ENCODE measurements at regions not wholly inside any gene's neighbourhood (a gene's known extent, or its start where the extent isn't known, plus 50 kb on each side); places are given as distances from the start of the nearest gene placed in this dataset.

DNA sequence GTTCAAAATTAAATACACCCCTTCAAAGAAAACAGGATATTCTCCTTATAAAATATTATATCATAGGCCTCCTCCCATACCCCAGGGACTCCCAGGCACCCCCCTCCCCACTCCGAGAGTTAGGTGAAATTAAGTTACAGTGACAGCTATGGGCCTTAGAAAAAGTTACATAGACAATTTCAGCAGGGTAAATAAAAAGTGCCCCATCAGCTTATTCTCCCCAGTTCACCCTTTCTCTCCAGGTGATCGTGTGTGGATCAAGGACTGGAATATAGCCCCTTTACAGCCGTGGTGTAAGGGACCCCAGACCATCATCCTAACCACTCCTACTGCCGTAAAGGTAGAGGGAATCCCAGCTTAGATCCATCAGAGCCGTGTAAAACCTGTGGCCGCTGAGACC lies 147.6 kb upstream of the FGF16 start:
- Histone ChIP-seq H3K4me3 (ENCODE audit: insufficient read depth in 1 of 2, low read depth in 1 of 2, low read length in 2 of 2) (no peak overlapping the region), H2BK12ac (ENCODE audit: low read length in 2 of 2) (no peak overlapping the region), H2AFZ (ENCODE audit: low read depth, low read length) (no peak overlapping the region), H3K4me2 (ENCODE audit: low read length, poor library complexity, severe bottlenecking) (no peak overlapping the region), H3K27me3 (ENCODE audit: control insufficient read depth in 1 of 2, insufficient read depth in 1 of 2, low read length in 2 of 2) (no peaks in the 10 kb centered on the region), H2BK120ac (ENCODE audit: low read depth, low read length) (no peak overlapping the region), H4K8ac (ENCODE audit: low read length) (no peak overlapping the region), H3K9me3 (ENCODE audit: control insufficient read depth, low read length) (peaks cover 7% of the 10 kb centered on the region), H3K4ac (ENCODE audit: low read depth in 1 of 2, low read length in 2 of 2) (no peak overlapping the region), H2BK5ac (ENCODE audit: low read depth, low read length, poor library complexity, severe bottlenecking) (no peak overlapping the region), H3K9ac (ENCODE audit: low read length) (no peak overlapping the region), H3K27ac (ENCODE audit: low read length, poor library complexity, severe bottlenecking) (no peak overlapping the region), H3K23ac (ENCODE audit: low read length in 2 of 2) (no peak overlapping the region), H3K36me3 (ENCODE audit: control insufficient read depth in 1 of 2, insufficient read depth in 2 of 2, low read depth in 1 of 2, low read length in 2 of 2) (no peaks in the 10 kb centered on the region), H3K14ac (ENCODE audit: low read length in 2 of 2) (no peak overlapping the region), H4K91ac (ENCODE audit: low read length) (no peak overlapping the region), H2AK5ac (ENCODE audit: low read length, severe bottlenecking) (no peak overlapping the region), H3K4me1 (ENCODE audit: control insufficient read depth, insufficient read depth, low read depth, low read length) (no peaks in the 10 kb centered on the region), H3K79me1 (replicated peaks; ENCODE audit: low read length, poor library complexity, severe bottlenecking) (no peaks in the 10 kb centered on the region), H3K18ac (ENCODE audit: low read depth in 1 of 2, low read length in 2 of 2) (no peak overlapping the region), H2BK15ac (ENCODE audit: low read depth, poor library complexity, severe bottlenecking) (no peak overlapping the region)
- no peak for DNase-seq
- 83% methylated on average over 4 of the region's 6 CpGs for WGBS

DNA sequence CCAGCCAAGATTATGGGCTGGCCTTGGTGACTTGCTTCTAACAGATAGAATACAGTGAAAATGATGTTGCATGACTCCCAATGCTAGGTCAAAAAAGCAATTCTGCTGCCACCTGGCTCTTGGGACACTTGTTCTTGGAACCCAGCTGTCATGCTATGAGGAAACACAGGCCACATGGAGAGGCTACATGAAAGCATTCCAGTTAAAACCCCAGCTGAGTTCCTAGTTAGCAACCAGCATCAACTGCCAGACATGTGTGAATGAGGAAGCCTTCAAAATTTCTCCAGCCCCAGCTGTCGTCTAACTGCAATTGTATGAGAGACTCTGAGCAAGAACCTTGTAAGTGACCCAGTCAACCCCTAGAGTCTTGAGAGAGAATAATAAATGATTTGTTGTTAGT lies 105.2 kb upstream of the FGF16 start:
- DNase-seq: no peak
- Histone ChIP-seq H2AFZ (ENCODE audit: low read depth, low read length) (no peak overlapping the region), H3K36me3 (ENCODE audit: control insufficient read depth in 1 of 2, insufficient read depth in 2 of 2, low read depth in 1 of 2, low read length in 2 of 2) (no peaks in the 10 kb centered on the region), H3K4me1 (ENCODE audit: control insufficient read depth, insufficient read depth, low read depth, low read length) (no peaks in the 10 kb centered on the region), H3K4me3 (ENCODE audit: insufficient read depth in 1 of 2, low read depth in 1 of 2, low read length in 2 of 2) (no peak overlapping the region), H2BK12ac (ENCODE audit: low read length in 2 of 2) (no peak overlapping the region), H3K23ac (ENCODE audit: low read length in 2 of 2) (no peak overlapping the region), H3K79me1 (replicated peaks; ENCODE audit: low read length, poor library complexity, severe bottlenecking) (no peaks in the 10 kb centered on the region), H3K27me3 (ENCODE audit: control insufficient read depth in 1 of 2, insufficient read depth in 1 of 2, low read length in 2 of 2) (peaks cover 0 to 3% of the 10 kb centered on the region in 2 experiments), H2BK5ac (ENCODE audit: low read depth, low read length, poor library complexity, severe bottlenecking) (no peak overlapping the region), H3K9me3 (ENCODE audit: control insufficient read depth, low read length) (peaks cover 3% of the 10 kb centered on the region), H3K4ac (ENCODE audit: low read depth in 1 of 2, low read length in 2 of 2) (no peak overlapping the region), H3K14ac (ENCODE audit: low read length in 2 of 2) (no peak overlapping the region), H2BK15ac (ENCODE audit: low read depth, poor library complexity, severe bottlenecking) (no peak overlapping the region), H3K4me2 (ENCODE audit: low read length, poor library complexity, severe bottlenecking) (no peak overlapping the region), H4K91ac (ENCODE audit: low read length) (no peak overlapping the region), H3K9ac (ENCODE audit: low read length) (no peak overlapping the region), H3K18ac (ENCODE audit: low read depth in 1 of 2, low read length in 2 of 2) (no peak overlapping the region), H3K27ac (ENCODE audit: low read length, poor library complexity, severe bottlenecking) (no peak overlapping the region), H2AK5ac (ENCODE audit: low read length, severe bottlenecking) (no peak overlapping the region), H4K8ac (ENCODE audit: low read length) (no peak overlapping the region), H2BK120ac (ENCODE audit: low read depth, low read length) (no peak overlapping the region)
- WGBS: no CpG with 5 or more reads among the region's 1 CpG

DNA sequence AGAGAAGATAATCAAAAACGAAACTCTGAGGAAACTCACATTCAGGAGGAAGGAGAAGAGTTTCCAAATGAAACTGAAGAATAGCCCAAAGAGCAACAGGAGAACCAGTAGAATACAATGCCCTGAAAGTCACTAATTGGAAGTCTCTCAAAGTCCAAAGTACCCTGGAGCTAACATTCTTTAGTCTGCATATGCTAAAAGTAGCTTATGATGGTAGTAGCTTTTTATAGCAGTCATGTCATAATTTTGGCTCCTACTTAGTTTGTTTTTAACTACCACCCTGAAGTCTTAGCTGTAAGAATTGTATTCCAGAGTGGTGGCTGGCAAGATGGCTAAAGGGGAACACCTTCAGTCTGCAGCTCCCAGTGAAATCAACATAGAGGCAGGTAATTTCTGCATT lies 100.3 kb upstream of the FGF16 start:
- no peak overlapping the region for H2AK5ac ChIP-seq (ENCODE audit: low read length, severe bottlenecking)
- no peak overlapping the region for H4K8ac ChIP-seq (ENCODE audit: low read length)
- H3K4ac ChIP-seq (ENCODE audit: low read depth in 1 of 2, low read length in 2 of 2): no peak overlapping the region
- H3K4me2 ChIP-seq (ENCODE audit: low read length, poor library complexity, severe bottlenecking): no peak overlapping the region
- no peaks in the 10 kb centered on the region for H3K4me1 ChIP-seq (ENCODE audit: control insufficient read depth, insufficient read depth, low read depth, low read length)
- H3K36me3 ChIP-seq (ENCODE audit: control insufficient read depth in 1 of 2, insufficient read depth in 2 of 2, low read depth in 1 of 2, low read length in 2 of 2): no peaks in the 10 kb centered on the region
- H3K27me3 ChIP-seq (ENCODE audit: control insufficient read depth in 1 of 2, insufficient read depth in 1 of 2, low read length in 2 of 2): peaks cover 0 to 3% of the 10 kb centered on the region in 2 experiments
- WGBS: no CpG with 5 or more reads among the region's 1 CpG
- no peak overlapping the region for H3K27ac ChIP-seq (ENCODE audit: low read length, poor library complexity, severe bottlenecking)
- no peak overlapping the region for H3K18ac ChIP-seq (ENCODE audit: low read depth in 1 of 2, low read length in 2 of 2)
- no peak overlapping the region for H4K91ac ChIP-seq (ENCODE audit: low read length)
- no peak overlapping the region for H2BK15ac ChIP-seq (ENCODE audit: low read depth, poor library complexity, severe bottlenecking)
- no peak for DNase-seq
- H3K23ac ChIP-seq (ENCODE audit: low read length in 2 of 2): no peak overlapping the region
- H2BK120ac ChIP-seq (ENCODE audit: low read depth, low read length): no peak overlapping the region
- H2AFZ ChIP-seq (ENCODE audit: low read depth, low read length): no peak overlapping the region
- no peak overlapping the region for H3K9ac ChIP-seq (ENCODE audit: low read length)
- no peak overlapping the region for H3K4me3 ChIP-seq (ENCODE audit: insufficient read depth in 1 of 2, low read depth in 1 of 2, low read length in 2 of 2)
- H3K9me3 ChIP-seq (ENCODE audit: control insufficient read depth, low read length): peaks cover 21% of the 10 kb centered on the region
- no peak overlapping the region for H2BK5ac ChIP-seq (ENCODE audit: low read depth, low read length, poor library complexity, severe bottlenecking)
- H3K79me1 ChIP-seq (replicated peaks; ENCODE audit: low read length, poor library complexity, severe bottlenecking): no peaks in the 10 kb centered on the region
- no peak overlapping the region for H3K14ac ChIP-seq (ENCODE audit: low read length in 2 of 2)
- H2BK12ac ChIP-seq (ENCODE audit: low read length in 2 of 2): no peak overlapping the region

DNA sequence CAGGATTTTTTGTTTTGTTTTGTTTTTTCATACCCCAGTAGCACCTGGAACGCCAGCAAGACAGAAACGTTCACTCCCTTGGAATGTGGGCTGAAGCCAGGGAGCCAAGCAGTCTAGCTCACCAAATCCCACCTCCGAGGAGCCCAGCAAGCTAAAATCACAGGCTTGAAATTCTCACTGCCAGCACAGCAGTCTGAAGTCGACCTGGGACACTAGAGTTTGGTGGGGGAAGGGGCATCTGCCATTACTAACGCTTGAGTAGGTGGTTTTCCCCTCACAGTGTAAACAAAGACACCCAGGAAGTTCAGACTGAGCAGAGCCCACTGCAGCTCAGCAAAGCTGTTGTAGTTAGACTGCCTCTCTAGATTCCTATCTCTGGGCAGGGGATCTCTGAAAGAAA lies 99.6 kb upstream of the FGF16 start:
- H2AK5ac ChIP-seq (ENCODE audit: low read length, severe bottlenecking): no peak overlapping the region
- H3K27ac ChIP-seq (ENCODE audit: low read length, poor library complexity, severe bottlenecking): no peak overlapping the region
- no peak overlapping the region for H2BK5ac ChIP-seq (ENCODE audit: low read depth, low read length, poor library complexity, severe bottlenecking)
- H3K79me1 ChIP-seq (replicated peaks; ENCODE audit: low read length, poor library complexity, severe bottlenecking): no peaks in the 10 kb centered on the region
- H3K4ac ChIP-seq (ENCODE audit: low read depth in 1 of 2, low read length in 2 of 2): no peak overlapping the region
- H3K4me2 ChIP-seq (ENCODE audit: low read length, poor library complexity, severe bottlenecking): no peak overlapping the region
- no peak overlapping the region for H3K4me3 ChIP-seq (ENCODE audit: insufficient read depth in 1 of 2, low read depth in 1 of 2, low read length in 2 of 2)
- H3K14ac ChIP-seq (ENCODE audit: low read length in 2 of 2): no peak overlapping the region
- DNase-seq: no peak
- no peaks in the 10 kb centered on the region for H3K4me1 ChIP-seq (ENCODE audit: control insufficient read depth, insufficient read depth, low read depth, low read length)
- H3K18ac ChIP-seq (ENCODE audit: low read depth in 1 of 2, low read length in 2 of 2): no peak overlapping the region
- H3K9me3 ChIP-seq (ENCODE audit: control insufficient read depth, low read length): peaks cover 21% of the 10 kb centered on the region
- WGBS: 24% methylated on average over 3 of the region's 5 CpGs
- H4K8ac ChIP-seq (ENCODE audit: low read length): no peak overlapping the region
- H2BK120ac ChIP-seq (ENCODE audit: low read depth, low read length): no peak overlapping the region
- no peak overlapping the region for H2BK12ac ChIP-seq (ENCODE audit: low read length in 2 of 2)
- H3K27me3 ChIP-seq (ENCODE audit: control insufficient read depth in 1 of 2, insufficient read depth in 1 of 2, low read length in 2 of 2): peaks cover 0 to 3% of the 10 kb centered on the region in 2 experiments
- H2AFZ ChIP-seq (ENCODE audit: low read depth, low read length): no peak overlapping the region
- no peak overlapping the region for H3K9ac ChIP-seq (ENCODE audit: low read length)
- no peak overlapping the region for H3K23ac ChIP-seq (ENCODE audit: low read length in 2 of 2)
- H2BK15ac ChIP-seq (ENCODE audit: low read depth, poor library complexity, severe bottlenecking): no peak overlapping the region
- no peak overlapping the region for H4K91ac ChIP-seq (ENCODE audit: low read length)
- no peaks in the 10 kb centered on the region for H3K36me3 ChIP-seq (ENCODE audit: control insufficient read depth in 1 of 2, insufficient read depth in 2 of 2, low read depth in 1 of 2, low read length in 2 of 2)

Data from mesenchymal stem cell (in vitro differentiated cells and primary cell).